IMR-90 (cell line): ENCODE measurements at regions not wholly inside any gene's neighbourhood (a gene's known extent, or its start where the extent isn't known, plus 50 kb on each side); places are given as distances from the start of the nearest gene placed in this dataset.

ENCODE experiments used
- ATAC-seq: fragments of 200-7000 bp; cut with Tn5 transposase; 2 replicates; pipeline ENCODE4 v1.9.1; 2020; ENCODE audit warnings: low read depth, mild to moderate bottlenecking, moderate library complexity
- BruUV-seq: library from RNA; stranded (reverse); fragments of 400-500 nt; replicated peaks from 2 replicates; lab custom pipeline; 2021; lab: Mats Ljungman, UMichigan
- CTCF ChIA-PET: fragments of 300-600 bp; formaldehyde crosslinking; extraction: SDS; loops from one replicate; lab custom pipeline; 2021; ENCODE audit warnings: antibody characterized with exemption; lab: Yijun Ruan, JAX
- POLR2A ChIA-PET: fragments of 300-600 bp; sonication (Branson Sonifier 250); formaldehyde crosslinking; loops from one replicate; lab custom pipeline; 2022; ENCODE audit warnings: antibody characterized with exemption; ENCODE audit not compliant: unreplicated experiment; lab: Charles Lee
- DNase-seq: peaks from one replicate; pipeline ENCODE4 v3.0.0; 2013
- H2AFZ ChIP-seq: replicated peaks from 2 replicates; pipeline ENCODE3; 2013; ENCODE audit warnings: low read length, mild to moderate bottlenecking; ENCODE audit not compliant: poor library complexity
- H2AK5ac ChIP-seq: 2 replicates; pipeline ENCODE4 v1.6.1; 2013; ENCODE audit warnings: low read depth, low read length, inconsistent platforms
- H2AK9ac ChIP-seq: replicated peaks from 2 replicates; pipeline ENCODE3; 2013; ENCODE audit warnings: mild to moderate bottlenecking, low read depth, low read length, moderate library complexity; ENCODE audit not compliant: poor library complexity
- H2BK120ac ChIP-seq: 2 replicates; pipeline ENCODE4 v1.6.1; 2013; ENCODE audit warnings: low read depth, low read length, inconsistent platforms
- H2BK15ac ChIP-seq: 3 replicates; pipeline ENCODE4 v1.6.1; 2013; ENCODE audit warnings: low read depth, low read length, inconsistent platforms
- H2BK20ac ChIP-seq: 2 replicates; pipeline ENCODE4 v1.6.1; 2013; ENCODE audit warnings: low read depth, mild to moderate bottlenecking, inconsistent platforms, low read length, moderate library complexity
- H2BK5ac ChIP-seq: 2 replicates; pipeline ENCODE4 v1.6.1; 2013; ENCODE audit warnings: mild to moderate bottlenecking, low read depth, low read length, inconsistent platforms; ENCODE audit not compliant: poor library complexity, severe bottlenecking
- H3K14ac ChIP-seq: replicated peaks from 2 replicates; pipeline ENCODE4 v1.6.1; 2013; ENCODE audit warnings: low read depth, low read length, inconsistent platforms
- H3K18ac ChIP-seq: 2 replicates; pipeline ENCODE4 v1.6.1; 2013; ENCODE audit warnings: low read depth, low read length, control low read depth
- H3K23ac ChIP-seq: 2 replicates; pipeline ENCODE4 v1.6.1; 2013; ENCODE audit warnings: low read depth, low read length, inconsistent platforms
- H3K27ac ChIP-seq: 2 replicates; pipeline ENCODE4 v1.5.1; 2013; ENCODE audit warnings: mild to moderate bottlenecking, control low read depth, low read length; ENCODE audit not compliant: insufficient read depth
- H3K27me3 ChIP-seq: 2 replicates; pipeline ENCODE4 v1.6.1; 2013; ENCODE audit warnings: low read length; ENCODE audit not compliant: control insufficient read depth, insufficient read depth
- H3K36me3 ChIP-seq: 2 replicates; pipeline ENCODE4 v1.6.1; 2013; ENCODE audit warnings: low read length, mixed read lengths; ENCODE audit not compliant: control insufficient read depth, insufficient read depth
- H3K4ac ChIP-seq: 2 replicates; pipeline ENCODE4 v1.6.1; 2013; ENCODE audit warnings: low read depth, low read length, inconsistent platforms
- H3K4me1 ChIP-seq: 2 replicates; pipeline ENCODE4 v1.6.1; 2013; ENCODE audit warnings: low read length, mixed read lengths; ENCODE audit not compliant: control insufficient read depth, insufficient read depth
- H3K4me2 ChIP-seq: 2 replicates; pipeline ENCODE4 v1.6.1; 2013; ENCODE audit warnings: low read depth, mild to moderate bottlenecking, control low read depth, low read length, moderate library complexity
- H3K4me3 ChIP-seq: 2 replicates; pipeline ENCODE4 v1.5.1; 2013; ENCODE audit warnings: low read depth, mild to moderate bottlenecking, control low read depth, low read length, moderate library complexity; ENCODE audit not compliant: insufficient read depth
- H3K56ac ChIP-seq: 2 replicates; pipeline ENCODE4 v1.6.1; 2013; ENCODE audit warnings: low read length, inconsistent platforms; ENCODE audit not compliant: insufficient read depth; ENCODE audit errors: extremely low read depth
- H3K79me1 ChIP-seq, 2 experiments: 2 replicates each; pipeline ENCODE4 v1.6.1; 2013; ENCODE audit warnings: low read length in 2 of 2, inconsistent platforms in 1 of 2, low read depth in 1 of 2
- H3K9ac ChIP-seq: 2 replicates; pipeline ENCODE4 v1.6.1; 2013; ENCODE audit warnings: low read depth, low read length, control low read depth
- H3K9me1 ChIP-seq: 2 replicates; pipeline ENCODE4 v1.6.1; 2013; ENCODE audit warnings: low read length, inconsistent platforms; ENCODE audit not compliant: insufficient read depth
- H3K9me3 ChIP-seq: 2 replicates; pipeline ENCODE4 v1.6.1; 2013; ENCODE audit warnings: low read length; ENCODE audit not compliant: control insufficient read depth, insufficient read depth
- H4K20me1 ChIP-seq: 2 replicates; pipeline ENCODE4 v1.6.1; 2013; ENCODE audit warnings: low read length, inconsistent platforms; ENCODE audit not compliant: insufficient read depth
- H4K5ac ChIP-seq: 2 replicates; pipeline ENCODE4 v1.6.1; 2013; ENCODE audit warnings: mild to moderate bottlenecking, low read depth, low read length, control low read depth
- H4K8ac ChIP-seq, 2 experiments: 2 replicates each; pipeline ENCODE4 v1.6.1; 2013; ENCODE audit warnings: low read depth in 2 of 2, low read length in 2 of 2, control low read depth in 1 of 2, inconsistent platforms in 1 of 2
- H4K91ac ChIP-seq: 2 replicates; pipeline ENCODE4 v1.6.1; 2013; ENCODE audit warnings: low read depth, low read length, inconsistent platforms; ENCODE audit not compliant: insufficient read depth
- BHLHE40 ChIP-seq: fragments of 150-350 bp; IDR thresholded peaks from 2 replicates; pipeline ENCODE4 v1.6.1; 2016; ENCODE audit warnings: mild to moderate bottlenecking, low read depth, low read length
- CEBPB ChIP-seq: IDR thresholded peaks from 2 replicates; pipeline ENCODE4 v1.6.1; 2012; ENCODE audit warnings: low read depth, low read length, improper control_type of control experiment
- CHD1 ChIP-seq: IDR thresholded peaks from 2 replicates; pipeline ENCODE4 v1.6.1; 2012; ENCODE audit warnings: low read depth, low read length, improper control_type of control experiment
- CTCF ChIP-seq: conservative IDR thresholded peaks from 2 replicates; pipeline ENCODE4 v1.5.1; 2012; ENCODE audit warnings: mild to moderate bottlenecking, low read depth, low read length, improper control_type of control experiment
- ELK1 ChIP-seq: fragments of 150-350 bp; IDR thresholded peaks from 2 replicates; pipeline ENCODE4 v1.6.1; 2016; ENCODE audit warnings: low read depth, mild to moderate bottlenecking, low read length, moderate library complexity, borderline replicate concordance
- FOS ChIP-seq: fragments of 150-350 bp; IDR thresholded peaks from 2 replicates; pipeline ENCODE4 v1.6.1; 2016; ENCODE audit warnings: low read depth, low read length
- MAFK ChIP-seq: IDR thresholded peaks from 2 replicates; pipeline ENCODE4 v1.6.1; 2012; ENCODE audit warnings: low read depth, low read length, improper control_type of control experiment
- MAZ ChIP-seq: IDR thresholded peaks from 2 replicates; pipeline ENCODE4 v1.6.1; 2012; ENCODE audit warnings: low read depth, mild to moderate bottlenecking, low read length, improper control_type of control experiment, moderate library complexity, borderline replicate concordance
- MXI1 ChIP-seq: IDR thresholded peaks from 2 replicates; pipeline ENCODE4 v1.6.1; 2012; ENCODE audit warnings: low read depth, mild to moderate bottlenecking, low read length, moderate library complexity, borderline replicate concordance
- NFE2L2 ChIP-seq: fragments of 150-350 bp; IDR thresholded peaks from 2 replicates; pipeline ENCODE4 v1.6.1; 2016; ENCODE audit warnings: low read depth, mild to moderate bottlenecking, low read length
- POLR2A ChIP-seq: IDR thresholded peaks from 2 replicates; pipeline ENCODE4 v1.6.1; 2012; ENCODE audit warnings: mild to moderate bottlenecking, low read depth, low read length
- RAD21 ChIP-seq: IDR thresholded peaks from 2 replicates; pipeline ENCODE4 v1.6.1; 2012; ENCODE audit warnings: low read length, improper control_type of control experiment
- RCOR1 ChIP-seq: IDR thresholded peaks from 2 replicates; pipeline ENCODE4 v1.6.1; 2012; ENCODE audit warnings: mild to moderate bottlenecking, low read length, improper control_type of control experiment; ENCODE audit not compliant: insufficient replicate concordance
- RFX5 ChIP-seq: IDR thresholded peaks from 2 replicates; pipeline ENCODE4 v1.8.0; 2012; ENCODE audit warnings: low read depth, mild to moderate bottlenecking, low read length, moderate library complexity
- SMC3 ChIP-seq: fragments of 150-350 bp; IDR thresholded peaks from 2 replicates; pipeline ENCODE4 v1.6.1; 2016; ENCODE audit warnings: low read depth, mild to moderate bottlenecking, antibody characterized with exemption, low read length, moderate library complexity
- USF2 ChIP-seq: fragments of 150-350 bp; IDR thresholded peaks from 2 replicates; pipeline ENCODE4 v1.6.1; 2017; ENCODE audit warnings: mild to moderate bottlenecking, antibody characterized with exemption, low read length, low read depth
- WGBS, 2 experiments: methylation state at CpG; one replicate each; pipeline versions ENCODE4 v1.1.5 to v1.1.7; 2013; ENCODE audit warnings: missing lambda C conversion rate in 2 of 2; ENCODE audit not compliant: insufficient read length in 1 of 2; ENCODE audit errors: extremely low coverage in 2 of 2; 5-methylcytosine and 5-hydroxymethylcytosine counted together
- dilution Hi-C: fragments of 300-500 bp; cut with HindIII; formaldehyde crosslinking; loops from one replicate; pipeline ENCODE4 v1.14.3; 2018; ENCODE audit warnings: low sequenced_read_pairs; ENCODE audit not compliant: unreplicated experiment
- in situ Hi-C: fragments of 300-500 bp; cut with MboI; formaldehyde crosslinking; loops from 3 replicates; pipeline ENCODE4 v1.14.3; 2019; ENCODE audit warnings: low sequenced_read_pairs, inconsistent platforms, mixed read lengths
- intact Hi-C: fragments of 100-400 bp; cut with micrococcal nuclease; formaldehyde crosslinking; loops from 2 replicates; pipeline ENCODE4 v1.10.0; 2022

- Histone ChIP-seq H4K91ac (no peak overlapping the region), H2AK9ac (no peak overlapping the region), H3K9ac (no peak overlapping the region), H3K4me3 (no peak overlapping the region), H2AFZ (no peak overlapping the region), H4K5ac (no peak overlapping the region), H3K18ac (no peak overlapping the region), H3K9me3 (peaks cover 15% of the 10 kb centered on the region), H3K4me2 (no peak overlapping the region), H3K4me1 (no peaks in the 10 kb centered on the region), H3K9me1 (no peaks in the 10 kb centered on the region), H4K20me1 (no peaks in the 10 kb centered on the region), H2BK5ac (no peak overlapping the region), H3K27ac (no peak overlapping the region), H3K4ac (no peak overlapping the region), H3K56ac (no peak overlapping the region), H3K14ac (no peak overlapping the region), H4K8ac (no peak overlapping the region), H3K27me3 (no peaks in the 10 kb centered on the region), H2BK15ac (no peak overlapping the region), H3K36me3 (no peaks in the 10 kb centered on the region), H3K79me1 (no peaks in the 10 kb centered on the region), H2BK20ac (no peak overlapping the region), H2AK5ac (no peak overlapping the region), H3K23ac (no peak overlapping the region), H2BK120ac (no peak overlapping the region)
- in situ Hi-C loops (no loop called here), dilution Hi-C loops (no loop called here), intact Hi-C loops (no loop called here)
- TF ChIP-seq RCOR1, result no peak
- no peak for TF ChIP-seq MAFK
- TF ChIP-seq NFE2L2, result no peak
- TF ChIP-seq ELK1, result no peak
- TF ChIP-seq USF2, result no peak
- no peak for TF ChIP-seq CTCF
- TF ChIP-seq RAD21, result no peak
- no peak for TF ChIP-seq SMC3
- no peak for TF ChIP-seq CHD1
- no peak for TF ChIP-seq BHLHE40
- TF ChIP-seq MXI1, result no peak
- no peak for TF ChIP-seq RFX5
- TF ChIP-seq CEBPB, result no peak
- TF ChIP-seq FOS, result no peak
- no peak for TF ChIP-seq MAZ
- no peak for TF ChIP-seq POLR2A
- CTCF ChIA-PET, result no interaction called here
- 60% methylated on average over 1 of the region's 12 CpGs; no CpG with 5 or more reads in 1 of the 2 experiments for WGBS, 2 experiments
- POLR2A ChIA-PET, result no interaction called here
- DNase-seq (no peak), ATAC-seq (no peak)
- BruUV-seq, result no TSS peak
Observed at GRCh38 chr2:4464634-4465266, 761.4 kb downstream of the DCDC2C start.
